Mesendoderm (in vitro differentiated cells): ENCODE measurements at regions not wholly inside any gene's neighbourhood (a gene's known extent, or its start where the extent isn't known, plus 50 kb on each side); places are given as distances from the start of the nearest gene placed in this dataset.

ENCODE experiments used
- DNase-seq: peaks from one replicate; pipeline ENCODE4 v3.0.0; 2013
- H2AK5ac ChIP-seq: 2 replicates; pipeline ENCODE4 v1.6.1; 2013; ENCODE audit warnings: low read length, inconsistent platforms
- H2BK120ac ChIP-seq: 2 replicates; pipeline ENCODE4 v1.6.1; 2013; ENCODE audit warnings: low read depth, mild to moderate bottlenecking, low read length, moderate library complexity, mixed read lengths
- H2BK15ac ChIP-seq: replicated peaks from 2 replicates; pipeline ENCODE4 v1.6.1; 2013; ENCODE audit warnings: low read depth, mild to moderate bottlenecking, moderate library complexity
- H2BK5ac ChIP-seq: 2 replicates; pipeline ENCODE4 v1.6.1; 2013; ENCODE audit warnings: low read length, inconsistent platforms
- H3K18ac ChIP-seq: 2 replicates; pipeline ENCODE4 v1.6.1; 2013; ENCODE audit warnings: mild to moderate bottlenecking, low read length, mixed read lengths
- H3K23ac ChIP-seq: one replicate; pipeline ENCODE4 v1.6.1; 2013; ENCODE audit warnings: low read length
- H3K27ac ChIP-seq: 2 replicates; pipeline ENCODE4 v1.5.1; 2013; ENCODE audit warnings: low read depth, mild to moderate bottlenecking, inconsistent platforms, low read length, moderate library complexity
- H3K27me3 ChIP-seq: 2 replicates; pipeline ENCODE4 v1.6.1; 2013; ENCODE audit warnings: low read length, control low read depth, mild to moderate bottlenecking, inconsistent platforms; ENCODE audit not compliant: insufficient read depth, poor library complexity
- H3K36me3 ChIP-seq: 2 replicates; pipeline ENCODE4 v1.6.1; 2013; ENCODE audit warnings: low read length, inconsistent platforms; ENCODE audit not compliant: control insufficient read depth, insufficient read depth
- H3K4ac ChIP-seq: one replicate; pipeline ENCODE4 v1.6.1; 2013; ENCODE audit warnings: low read depth, mild to moderate bottlenecking, low read length, moderate library complexity
- H3K4me1 ChIP-seq: 2 replicates; pipeline ENCODE4 v1.6.1; 2013; ENCODE audit warnings: low read depth, low read length, inconsistent platforms; ENCODE audit not compliant: control insufficient read depth
- H3K4me2 ChIP-seq: 2 replicates; pipeline ENCODE4 v1.6.1; 2013; ENCODE audit warnings: low read length
- H3K4me3 ChIP-seq: 2 replicates; pipeline ENCODE4 v1.5.1; 2013; ENCODE audit warnings: mild to moderate bottlenecking, low read length
- H3K56ac ChIP-seq: one replicate; pipeline ENCODE4 v1.6.1; 2013; ENCODE audit warnings: low read length
- H3K79me1 ChIP-seq: 2 replicates; pipeline ENCODE4 v1.6.1; 2013; ENCODE audit warnings: low read length, inconsistent platforms
- H3K79me2 ChIP-seq: 2 replicates; pipeline ENCODE4 v1.6.1; 2013; ENCODE audit warnings: mild to moderate bottlenecking, low read length; ENCODE audit not compliant: control insufficient read depth, insufficient read depth
- H3K9ac ChIP-seq: 2 replicates; pipeline ENCODE4 v1.6.1; 2013; ENCODE audit warnings: low read length, inconsistent platforms
- H4K5ac ChIP-seq: one replicate; pipeline ENCODE4 v1.6.1; 2013; ENCODE audit warnings: low read length
- H4K8ac ChIP-seq: one replicate; pipeline ENCODE4 v1.6.1; 2013; ENCODE audit warnings: low read depth, mild to moderate bottlenecking, control low read depth, low read length, moderate library complexity
- WGBS: extraction: QIAGEN DNeasy Blood & Tissue Kit; methylation state at CpG from one replicate; pipeline ENCODE4 v1.1.7; 2013; ENCODE audit warnings: low lambda C conversion rate, missing lambda C conversion rate; ENCODE audit not compliant: insufficient coverage; ENCODE audit errors: extremely low coverage; 5-methylcytosine and 5-hydroxymethylcytosine counted together

DNA sequence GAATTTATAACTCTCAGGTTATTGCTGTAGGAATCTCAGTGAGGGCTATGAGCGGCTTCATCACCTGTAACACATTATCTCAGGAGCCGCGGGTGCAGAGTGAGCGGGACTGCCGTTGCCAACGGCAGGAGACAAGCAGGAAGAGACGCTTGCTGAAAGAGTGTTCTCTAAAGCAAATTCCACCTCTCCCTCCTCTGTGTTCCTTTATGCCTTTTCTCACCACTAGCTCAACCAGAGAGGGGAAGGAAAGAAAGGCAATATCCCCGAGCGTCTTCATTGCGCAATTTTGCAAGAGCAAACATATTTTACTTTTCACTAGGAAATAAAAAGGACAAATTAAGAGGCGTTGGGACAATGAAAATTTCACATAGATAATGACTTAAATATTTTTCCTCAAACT, 185.2 kb upstream of the EXOC2 start:
- DNase-seq: no peak
- H2AK5ac ChIP-seq: no peak overlapping the region
- no peaks in the 10 kb centered on the region for H3K4me1 ChIP-seq
- no peak overlapping the region for H3K56ac ChIP-seq
- no peak overlapping the region for H3K23ac ChIP-seq
- no peak overlapping the region for H2BK5ac ChIP-seq
- no peak overlapping the region for H2BK15ac ChIP-seq
- no CpG with 5 or more reads among the region's 11 CpGs for WGBS
- no peak overlapping the region for H3K4ac ChIP-seq
- no peak overlapping the region for H4K8ac ChIP-seq
- H3K79me1 ChIP-seq: no peaks in the 10 kb centered on the region
- H3K27ac ChIP-seq: no peak overlapping the region
- no peaks in the 10 kb centered on the region for H3K36me3 ChIP-seq
- no peak overlapping the region for H2BK120ac ChIP-seq
- H3K4me2 ChIP-seq: no peak overlapping the region
- H4K5ac ChIP-seq: no peak overlapping the region
- H3K27me3 ChIP-seq: no peaks in the 10 kb centered on the region
- no peak overlapping the region for H3K9ac ChIP-seq
- H3K4me3 ChIP-seq: no peak overlapping the region
- H3K18ac ChIP-seq: no peak overlapping the region
- H3K79me2 ChIP-seq: no peaks in the 10 kb centered on the region

DNA sequence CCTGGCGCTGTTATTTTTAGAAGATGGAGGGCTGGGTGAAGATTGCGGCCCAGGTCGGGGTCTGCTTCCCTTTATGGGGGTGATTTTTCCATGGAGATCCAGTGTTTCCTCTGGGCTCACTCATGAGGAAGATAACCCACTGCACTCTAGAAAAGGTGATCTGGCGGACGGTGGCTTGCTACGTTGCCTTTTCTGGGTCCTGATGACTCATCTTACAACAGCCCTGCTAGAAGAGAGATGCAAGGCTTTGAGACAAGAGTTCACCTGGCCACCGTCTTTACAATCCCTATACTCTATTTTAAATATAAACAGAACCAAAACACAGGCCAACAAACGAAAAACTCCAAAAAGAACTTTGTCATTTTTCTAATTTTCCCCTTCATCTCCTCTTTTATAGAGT, 182.1 kb upstream of the EXOC2 start:
- no peak overlapping the region for H4K8ac ChIP-seq

DNA sequence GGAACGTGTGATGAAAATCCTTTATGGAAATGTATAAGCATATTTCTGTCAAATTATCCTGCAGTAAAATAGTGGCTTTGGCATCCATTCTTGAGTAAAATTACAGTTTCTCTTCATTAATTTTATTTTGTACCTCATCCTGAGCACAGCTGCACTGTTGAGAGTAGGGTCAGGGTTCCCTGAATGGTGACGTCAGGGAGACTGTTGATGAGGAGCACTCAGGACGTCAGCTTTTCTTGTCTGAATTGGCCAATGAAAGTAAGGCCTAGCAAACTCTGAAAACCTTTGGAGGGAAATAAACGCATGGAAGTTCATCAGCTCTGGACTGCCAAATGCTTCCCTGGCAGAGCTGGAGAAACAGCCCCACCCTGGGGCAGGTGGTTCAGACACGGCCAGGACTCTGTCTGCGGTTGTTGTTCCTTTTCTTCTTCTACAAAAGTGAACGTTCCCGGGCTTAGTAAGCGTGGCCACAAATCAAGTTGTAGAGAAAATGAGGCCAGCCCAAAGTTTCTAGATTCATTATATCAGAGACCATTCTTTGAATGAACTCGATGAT, 179.7 kb upstream of the EXOC2 start:
- Histone ChIP-seq H3K79me1 (no peaks in the 10 kb centered on the region), H2BK15ac (no peak overlapping the region), H3K27me3 (no peaks in the 10 kb centered on the region), H2BK5ac (no peak overlapping the region), H3K56ac (no peak overlapping the region), H3K18ac (no peak overlapping the region), H3K23ac (no peak overlapping the region), H3K4ac (no peak overlapping the region), H3K79me2 (no peaks in the 10 kb centered on the region), H4K8ac (no peak overlapping the region), H3K36me3 (no peaks in the 10 kb centered on the region), H2AK5ac (no peak overlapping the region), H3K27ac (no peak overlapping the region), H3K9ac (no peak overlapping the region), H2BK120ac (no peak overlapping the region), H3K4me2 (no peak overlapping the region), H3K4me3 (no peak overlapping the region), H4K5ac (no peak overlapping the region), H3K4me1 (no peaks in the 10 kb centered on the region)
- DNase-seq: no peak
- WGBS: no CpG with 5 or more reads among the region's 10 CpGs

More for the DNA sequence above, 182.1 kb upstream of the EXOC2 start:
- H3K18ac ChIP-seq: no peak overlapping the region
- H3K4ac ChIP-seq: no peak overlapping the region
- H3K23ac ChIP-seq: no peak overlapping the region
- H4K5ac ChIP-seq: no peak overlapping the region
- H3K9ac ChIP-seq: no peak overlapping the region
- H2BK120ac ChIP-seq: no peak overlapping the region
- WGBS: no CpG with 5 or more reads among the region's 8 CpGs
- H3K36me3 ChIP-seq: no peaks in the 10 kb centered on the region
- H3K79me2 ChIP-seq: no peaks in the 10 kb centered on the region
- no peaks in the 10 kb centered on the region for H3K27me3 ChIP-seq
- DNase-seq: no peak
- H3K4me2 ChIP-seq: no peak overlapping the region
- H3K27ac ChIP-seq: no peak overlapping the region
- H3K4me3 ChIP-seq: no peak overlapping the region
- H2BK5ac ChIP-seq: no peak overlapping the region
- H3K4me1 ChIP-seq: no peaks in the 10 kb centered on the region
- no peak overlapping the region for H3K56ac ChIP-seq
- H3K79me1 ChIP-seq: no peaks in the 10 kb centered on the region
- H2BK15ac ChIP-seq: no peak overlapping the region
- H2AK5ac ChIP-seq: no peak overlapping the region

GRCh38 chr6:871503-871902, 178.6 kb upstream of the EXOC2 start:
- no peak for DNase-seq
- WGBS: no CpG with 5 or more reads among the region's 6 CpGs
- Histone ChIP-seq H3K79me2 (no peaks in the 10 kb centered on the region), H3K56ac (no peak overlapping the region), H3K4me3 (no peak overlapping the region), H3K4me2 (no peak overlapping the region), H3K79me1 (no peaks in the 10 kb centered on the region), H3K27ac (no peak overlapping the region), H3K4ac (no peak overlapping the region), H3K4me1 (no peaks in the 10 kb centered on the region), H3K36me3 (no peaks in the 10 kb centered on the region), H2BK5ac (no peak overlapping the region), H4K8ac (no peak overlapping the region), H2AK5ac (no peak overlapping the region), H3K9ac (no peak overlapping the region), H2BK15ac (no peak overlapping the region), H3K23ac (no peak overlapping the region), H2BK120ac (no peak overlapping the region), H3K27me3 (no peaks in the 10 kb centered on the region), H3K18ac (no peak overlapping the region), H4K5ac (no peak overlapping the region)

- no peak overlapping the region for H2BK120ac ChIP-seq
Observed at GRCh38 chr6:870096-870495, 177.2 kb upstream of the EXOC2 start.

GRCh38 chr6:868201-868600, 175.3 kb upstream of the EXOC2 start:
- no peak overlapping the region for H3K9ac ChIP-seq
- no peaks in the 10 kb centered on the region for H3K4me1 ChIP-seq
- H3K27me3 ChIP-seq: no peaks in the 10 kb centered on the region
- no peaks in the 10 kb centered on the region for H3K79me1 ChIP-seq
- H3K79me2 ChIP-seq: no peaks in the 10 kb centered on the region
- H3K23ac ChIP-seq: no peak overlapping the region
- H2BK120ac ChIP-seq: no peak overlapping the region
- no peak overlapping the region for H4K8ac ChIP-seq
- H3K4ac ChIP-seq: no peak overlapping the region
- no peak overlapping the region for H3K4me3 ChIP-seq
- H2AK5ac ChIP-seq: no peak overlapping the region
- H4K5ac ChIP-seq: no peak overlapping the region
- no peak overlapping the region for H3K4me2 ChIP-seq
- no CpG with 5 or more reads among the region's 8 CpGs for WGBS
- H2BK15ac ChIP-seq: no peak overlapping the region
- no peak overlapping the region for H3K27ac ChIP-seq
- H3K56ac ChIP-seq: no peak overlapping the region
- H3K18ac ChIP-seq: no peak overlapping the region
- DNase-seq: no peak
- H2BK5ac ChIP-seq: no peak overlapping the region
- no peaks in the 10 kb centered on the region for H3K36me3 ChIP-seq

More at GRCh38 chr6:870096-870495, 177.2 kb upstream of the EXOC2 start:
- H2BK15ac ChIP-seq: no peak overlapping the region
- no peaks in the 10 kb centered on the region for H3K36me3 ChIP-seq
- H3K27ac ChIP-seq: no peak overlapping the region
- H2AK5ac ChIP-seq: no peak overlapping the region
- H3K79me1 ChIP-seq: no peaks in the 10 kb centered on the region
- no peak overlapping the region for H3K4me3 ChIP-seq
- H3K9ac ChIP-seq: no peak overlapping the region
- H3K27me3 ChIP-seq: no peaks in the 10 kb centered on the region
- no peaks in the 10 kb centered on the region for H3K4me1 ChIP-seq
- DNase-seq: no peak
- H3K79me2 ChIP-seq: no peaks in the 10 kb centered on the region
- H3K23ac ChIP-seq: no peak overlapping the region
- no peak overlapping the region for H3K4ac ChIP-seq
- H3K4me2 ChIP-seq: no peak overlapping the region
- no peak overlapping the region for H4K5ac ChIP-seq
- H2BK5ac ChIP-seq: no peak overlapping the region
- H3K18ac ChIP-seq: no peak overlapping the region
- H3K56ac ChIP-seq: no peak overlapping the region
- H4K8ac ChIP-seq: no peak overlapping the region
- WGBS: no CpG with 5 or more reads among the region's 5 CpGs
